HFFc6 (cell line): ENCODE measurements at regions not wholly inside any gene's neighbourhood (a gene's known extent, or its start where the extent isn't known, plus 50 kb on each side); places are given as distances from the start of the nearest gene placed in this dataset.

Experiments used
- DNase-seq: peaks from one replicate; pipeline ENCODE4 v3.0.0-alpha.2; 2018
- H3K27ac Mint-ChIP-seq: 2 replicates; pipeline ENCODE4 v1.8.0; 2020; ENCODE audit warnings: mild to moderate bottlenecking, mixed read lengths
- H3K27me3 Mint-ChIP-seq: 2 replicates; pipeline ENCODE4 v1.8.0; 2021; ENCODE audit warnings: mild to moderate bottlenecking, moderate library complexity, mixed read lengths; ENCODE audit not compliant: insufficient read depth
- H3K36me3 Mint-ChIP-seq: 2 replicates; pipeline ENCODE4 v1.8.0; 2021; ENCODE audit warnings: low read depth, mixed read lengths
- H3K4me1 Mint-ChIP-seq: 2 replicates; pipeline ENCODE4 v1.8.0; 2020; ENCODE audit warnings: low read depth, mixed read lengths
- H3K4me3 Mint-ChIP-seq: 2 replicates; pipeline ENCODE4 v1.8.0; 2020; ENCODE audit warnings: mild to moderate bottlenecking, moderate library complexity, mixed read lengths
- H3K9me3 Mint-ChIP-seq: 2 replicates; pipeline ENCODE4 v1.8.0; 2020; ENCODE audit warnings: mild to moderate bottlenecking, mixed read lengths
- TF ChIP-seq, protein P1 (sequence below): fragments of 200-600 bp; sonication (generic); IDR thresholded peaks from 2 replicates; pipeline ENCODE4 v1.5.0; 2021; ENCODE audit warnings: antibody characterized with exemption, mild to moderate bottlenecking

DNA sequence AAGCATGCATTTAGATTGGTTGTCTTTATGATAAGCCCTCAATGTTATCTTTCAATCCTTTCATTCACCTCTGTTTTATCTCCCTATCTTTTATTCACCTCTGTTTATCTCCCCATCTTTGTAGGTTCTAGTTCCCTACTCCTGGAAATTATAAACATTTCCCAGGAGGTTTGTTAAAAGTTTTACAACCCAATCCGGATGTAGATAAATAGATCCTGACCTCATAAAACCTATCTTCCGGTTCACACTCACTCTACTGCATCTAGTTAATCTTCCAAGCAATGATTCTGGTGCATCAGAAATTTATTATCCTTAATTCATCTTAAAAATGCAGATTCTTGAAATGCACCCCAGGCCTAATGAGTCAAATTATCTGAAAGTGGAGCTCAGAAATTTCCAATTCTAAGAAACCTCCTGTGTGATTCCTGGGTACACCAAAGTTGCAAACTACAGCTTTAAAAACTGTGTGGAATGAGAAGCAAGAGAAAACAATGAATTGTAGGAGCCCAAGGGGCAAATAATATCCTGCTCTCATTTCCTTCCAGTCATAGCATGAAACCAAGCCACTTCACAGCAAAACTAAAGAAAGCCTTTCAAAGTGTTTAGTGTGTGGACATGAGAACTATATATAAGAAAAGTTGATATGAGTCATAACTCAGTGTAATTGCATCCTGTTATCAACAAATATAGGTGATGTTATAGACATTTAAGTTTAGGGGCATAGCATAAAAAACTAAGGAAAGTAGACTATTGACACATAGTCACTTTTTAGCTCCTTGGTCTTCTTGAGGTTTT is 51.1 kb upstream of the UGT8 start:
- H3K27me3 Mint-ChIP-seq, result no peaks in the 10 kb centered on the region
- peaks cover 8% of the 10 kb centered on the region for H3K9me3 Mint-ChIP-seq
- H3K36me3 Mint-ChIP-seq, result no peaks in the 10 kb centered on the region
- no peaks in the 10 kb centered on the region for H3K4me1 Mint-ChIP-seq
- TF ChIP-seq, protein P1, sequence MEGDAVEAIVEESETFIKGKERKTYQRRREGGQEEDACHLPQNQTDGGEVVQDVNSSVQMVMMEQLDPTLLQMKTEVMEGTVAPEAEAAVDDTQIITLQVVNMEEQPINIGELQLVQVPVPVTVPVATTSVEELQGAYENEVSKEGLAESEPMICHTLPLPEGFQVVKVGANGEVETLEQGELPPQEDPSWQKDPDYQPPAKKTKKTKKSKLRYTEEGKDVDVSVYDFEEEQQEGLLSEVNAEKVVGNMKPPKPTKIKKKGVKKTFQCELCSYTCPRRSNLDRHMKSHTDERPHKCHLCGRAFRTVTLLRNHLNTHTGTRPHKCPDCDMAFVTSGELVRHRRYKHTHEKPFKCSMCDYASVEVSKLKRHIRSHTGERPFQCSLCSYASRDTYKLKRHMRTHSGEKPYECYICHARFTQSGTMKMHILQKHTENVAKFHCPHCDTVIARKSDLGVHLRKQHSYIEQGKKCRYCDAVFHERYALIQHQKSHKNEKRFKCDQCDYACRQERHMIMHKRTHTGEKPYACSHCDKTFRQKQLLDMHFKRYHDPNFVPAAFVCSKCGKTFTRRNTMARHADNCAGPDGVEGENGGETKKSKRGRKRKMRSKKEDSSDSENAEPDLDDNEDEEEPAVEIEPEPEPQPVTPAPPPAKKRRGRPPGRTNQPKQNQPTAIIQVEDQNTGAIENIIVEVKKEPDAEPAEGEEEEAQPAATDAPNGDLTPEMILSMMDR, result no peak
- no peak overlapping the region for H3K4me3 Mint-ChIP-seq
- DNase-seq, result no peak
- H3K27ac Mint-ChIP-seq, result no peak overlapping the region
